ENCODE measurements at regions not wholly inside any gene's neighbourhood (a gene's known extent, or its start where the extent isn't known, plus 50 kb on each side); places are given as distances from the start of the nearest gene placed in this dataset.

GRCh38 chr13:107170270-107170931 is 602.5 kb upstream of the ARGLU1 start:
- Histone ChIP-seq H3K4me3 (no peak overlapping the region), H3K4me2 (no peak overlapping the region), H4K20me1 (ENCODE audit: insufficient read depth, poor library complexity, severe bottlenecking) (no peaks in the 10 kb centered on the region), H3K27me3 (no peaks in the 10 kb centered on the region), H3K36me3 (replicated peaks; ENCODE audit: insufficient read depth, low read depth) (no peaks in the 10 kb centered on the region), H2AFZ (no peak overlapping the region), H3K79me2 (no peaks in the 10 kb centered on the region), H3K9me3 (ENCODE audit: low read depth) (no peaks in the 10 kb centered on the region), H3K27ac (no peak overlapping the region), H3K9me2 (replicated peaks; ENCODE audit: insufficient read depth) (no peaks in the 10 kb centered on the region), H3K4me1 (ENCODE audit: insufficient read depth) (no peaks in the 10 kb centered on the region)
- 86% methylated on average over 12 of the region's 12 CpGs for WGBS (ENCODE audit: low lambda C conversion rate, missing lambda C conversion rate)
- no peak for TF ChIP-seq EZH2 (IDR thresholded peaks at IDR 0.05; ENCODE audit: borderline replicate concordance)
- DNase-seq (ENCODE audit: low spot score): no peak

- WGBS (ENCODE audit: low lambda C conversion rate, missing lambda C conversion rate): 81% methylated on average over 2 of the region's 2 CpGs
- TF ChIP-seq CTCF (IDR thresholded peaks at IDR 0.05; ENCODE audit: poor library complexity): no peak
- TF ChIP-seq EZH2phosphoT487 (IDR thresholded peaks at IDR 0.05; ENCODE audit: low read depth, severe bottlenecking, unreplicated experiment): no peak
- TF ChIP-seq EZH2 (IDR thresholded peaks at IDR 0.05; ENCODE audit: borderline replicate concordance): no peak
Observed at GRCh38 chr13:107157271-107157670, 589.3 kb upstream of the ARGLU1 start.

DNA sequence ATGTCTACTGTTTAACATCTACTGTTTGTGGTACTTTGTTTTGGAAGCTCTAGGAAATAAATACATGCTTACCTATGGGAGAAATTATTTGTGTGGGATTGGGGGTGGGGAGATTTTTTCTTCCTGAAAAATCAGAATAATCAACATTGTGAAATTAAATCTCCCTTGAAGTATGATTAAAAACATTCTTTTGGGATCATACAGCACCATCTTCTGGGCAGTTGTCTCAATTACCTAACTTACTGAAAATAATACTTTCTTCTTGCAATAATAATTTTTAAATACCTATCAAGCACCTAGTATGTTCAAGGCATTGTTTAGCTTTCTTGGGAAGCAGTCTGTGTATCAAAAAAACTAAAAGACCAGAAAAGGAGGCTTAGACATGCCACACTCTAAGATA is 576.5 kb upstream of the ARGLU1 start:
- H3K79me2 ChIP-seq: no peaks in the 10 kb centered on the region
- no peaks in the 10 kb centered on the region for H3K36me3 ChIP-seq (replicated peaks; ENCODE audit: insufficient read depth, low read depth)
- no peak overlapping the region for H3K4me2 ChIP-seq
- no peak overlapping the region for H3K27ac ChIP-seq
- H3K4me3 ChIP-seq: no peak overlapping the region
- H3K4me1 ChIP-seq (ENCODE audit: insufficient read depth): no peaks in the 10 kb centered on the region
- no peaks in the 10 kb centered on the region for H3K27me3 ChIP-seq
- no peak overlapping the region for H2AFZ ChIP-seq
- peak; percentile 48 for TF ChIP-seq CTCF (IDR thresholded peaks at IDR 0.05; ENCODE audit: poor library complexity)
- TF ChIP-seq EZH2phosphoT487 (IDR thresholded peaks at IDR 0.05; ENCODE audit: low read depth, severe bottlenecking, unreplicated experiment): no peak
- H4K20me1 ChIP-seq (ENCODE audit: insufficient read depth, poor library complexity, severe bottlenecking): no peaks in the 10 kb centered on the region
- H3K9me2 ChIP-seq (replicated peaks; ENCODE audit: insufficient read depth): no peaks in the 10 kb centered on the region
- no peak for DNase-seq (ENCODE audit: low spot score)
- no peaks in the 10 kb centered on the region for H3K9me3 ChIP-seq (ENCODE audit: low read depth)

More at GRCh38 chr13:107157271-107157670, 589.3 kb upstream of the ARGLU1 start:
- H3K4me1 ChIP-seq (ENCODE audit: insufficient read depth): no peaks in the 10 kb centered on the region
- DNase-seq (ENCODE audit: low spot score): no peak
- no peaks in the 10 kb centered on the region for H3K9me2 ChIP-seq (replicated peaks; ENCODE audit: insufficient read depth)
- H3K4me3 ChIP-seq: no peak overlapping the region
- no peaks in the 10 kb centered on the region for H3K79me2 ChIP-seq
- H3K27ac ChIP-seq: no peak overlapping the region
- H3K36me3 ChIP-seq (replicated peaks; ENCODE audit: insufficient read depth, low read depth): no peaks in the 10 kb centered on the region
- no peak overlapping the region for H3K4me2 ChIP-seq
- no peak overlapping the region for H2AFZ ChIP-seq
- H3K9me3 ChIP-seq (ENCODE audit: low read depth): no peaks in the 10 kb centered on the region
- no peaks in the 10 kb centered on the region for H4K20me1 ChIP-seq (ENCODE audit: insufficient read depth, poor library complexity, severe bottlenecking)
- no peaks in the 10 kb centered on the region for H3K27me3 ChIP-seq

GRCh38 chr13:107141767-107142166 is 573.8 kb upstream of the ARGLU1 start:
- Histone ChIP-seq H3K27me3 (no peaks in the 10 kb centered on the region), H3K4me1 (ENCODE audit: insufficient read depth) (no peaks in the 10 kb centered on the region), H3K9me3 (ENCODE audit: low read depth) (no peaks in the 10 kb centered on the region), H2AFZ (no peak overlapping the region), H3K79me2 (no peaks in the 10 kb centered on the region), H3K36me3 (replicated peaks; ENCODE audit: insufficient read depth, low read depth) (no peaks in the 10 kb centered on the region), H3K4me2 (no peak overlapping the region), H3K4me3 (no peak overlapping the region), H3K9me2 (replicated peaks; ENCODE audit: insufficient read depth) (no peaks in the 10 kb centered on the region), H3K27ac (no peak overlapping the region), H4K20me1 (ENCODE audit: insufficient read depth, poor library complexity, severe bottlenecking) (no peaks in the 10 kb centered on the region)
- TF ChIP-seq EZH2phosphoT487 (IDR thresholded peaks at IDR 0.05; ENCODE audit: low read depth, severe bottlenecking, unreplicated experiment) (no peak), CTCF (IDR thresholded peaks at IDR 0.05; ENCODE audit: poor library complexity) (no peak), EZH2 (IDR thresholded peaks at IDR 0.05; ENCODE audit: borderline replicate concordance) (no peak)
- DNase-seq (ENCODE audit: low spot score): no peak
- 80% methylated on average over 3 of the region's 3 CpGs for WGBS (ENCODE audit: low lambda C conversion rate, missing lambda C conversion rate)

Measured in hepatocyte (in vitro differentiated cells).